Stimulated activated CD4-positive, alpha-beta T cell treated with anti-CD3 and anti-CD28 coated beads, Interleukin-12 subunit alpha, Interleukin-12 subunit beta, amount 100 ng/mL, for 24 hours (primary cell): ENCODE measurements at regions not wholly inside any gene's neighbourhood (a gene's known extent, or its start where the extent isn't known, plus 50 kb on each side); places are given as distances from the start of the nearest gene placed in this dataset.
"Not testable (repeated sequence)": the region's sequence is repeated elsewhere in the genome, so short reads cannot be mapped to it uniquely, and the experiment has no call there.

Experiments
- DNase-seq, 2 experiments: peaks; one replicate each; pipeline ENCODE4 v3.0.0-alpha.2; 2020; ENCODE audit warnings: low read depth in 2 of 2

GRCh38 chr1:37159102-37159501 is 124.8 kb upstream of the GRIK3 start:
- no peak for DNase-seq

GRCh38 chr1:37161171-37161570 is 126.9 kb upstream of the GRIK3 start:
- DNase-seq, result no peak

- DNase-seq, result no peak
These were observed 127.7 kb upstream of the GRIK3 start for GRCh38 chr1:37162059-37162458.

GRCh38 chr1:37166005-37166404 is 131.7 kb upstream of the GRIK3 start:
- DNase-seq, result no peak

- DNase-seq, result no peak
These were observed 133.2 kb upstream of the GRIK3 start for GRCh38 chr1:37167479-37167878.

GRCh38 chr1:37169241-37169640 is 134.9 kb upstream of the GRIK3 start:
- no peak for DNase-seq

GRCh38 chr1:37169743-37170275 is 135.5 kb upstream of the GRIK3 start:
- DNase-seq, result no peak

- DNase-seq, result no peak
These were observed 137.4 kb upstream of the GRIK3 start for GRCh38 chr1:37171691-37172090.

GRCh38 chr1:37174341-37174740 is 140.0 kb upstream of the GRIK3 start:
- DNase-seq, result no peak

- no peak for DNase-seq
These were observed 140.6 kb upstream of the GRIK3 start for GRCh38 chr1:37174876-37175275.

GRCh38 chr1:37175666-37176215 is 141.4 kb upstream of the GRIK3 start:
- no peak for DNase-seq

- no peak for DNase-seq
These were observed 142.0 kb upstream of the GRIK3 start for GRCh38 chr1:37176269-37176668.

GRCh38 chr1:37177230-37177864 is 143.0 kb upstream of the GRIK3 start:
- DNase-seq, result no peak

- no peak for DNase-seq
These were observed 147.1 kb upstream of the GRIK3 start for GRCh38 chr1:37181425-37181824.

- no peak for DNase-seq
These were observed 150.5 kb upstream of the GRIK3 start for GRCh38 chr1:37184789-37185188.

- no peak for DNase-seq
These were observed 152.0 kb upstream of the GRIK3 start for GRCh38 chr1:37186246-37186756.

GRCh38 chr1:37189111-37189510 is 154.8 kb upstream of the GRIK3 start:
- no peak for DNase-seq

GRCh38 chr1:37197411-37197810 is 163.1 kb upstream of the GRIK3 start:
- no peak for DNase-seq

GRCh38 chr1:37214305-37214704 is 180.0 kb upstream of the GRIK3 start:
- DNase-seq, result not testable (repeated sequence)

GRCh38 chr1:37233606-37234005 is 199.3 kb upstream of the GRIK3 start:
- no peak for DNase-seq

- DNase-seq, result no peak
These were observed 200.7 kb upstream of the GRIK3 start for GRCh38 chr1:37234941-37235418.

GRCh38 chr1:37237948-37238347 is 203.6 kb upstream of the GRIK3 start:
- DNase-seq, result no peak
